Aorta (tissue), 5 donors: ENCODE measurements at regions not wholly inside any gene's neighbourhood (a gene's known extent, or its start where the extent isn't known, plus 50 kb on each side); places are given as distances from the start of the nearest gene placed in this dataset.

Experiments
- ATAC-seq: fragments of 200-7000 bp; cut with Tn5 transposase; one replicate; pipeline ENCODE4 v1.9.1; 2022; ENCODE audit warnings: moderate library complexity; ENCODE audit not compliant: low FRiP score
- DNase-seq, 2 donors: peaks; one replicate each; pipeline ENCODE4 v3.0.0-alpha.2; 2020
- H3K27ac ChIP-seq, 2 donors: one replicate each; pipeline ENCODE4 v1.5.1; 2013; ENCODE audit warnings: low read length in 2 of 2, mild to moderate bottlenecking in 2 of 2, moderate library complexity in 2 of 2, control low read depth in 1 of 2, inconsistent platforms in 1 of 2, low read depth in 1 of 2
- H3K27me3 ChIP-seq, 2 donors: one replicate each; pipeline ENCODE4 v1.6.1; 2013; ENCODE audit warnings: control low read depth in 1 of 2, low read length in 1 of 2, mild to moderate bottlenecking in 1 of 2, moderate library complexity in 1 of 2; ENCODE audit not compliant: insufficient read depth in 2 of 2, control insufficient read depth in 1 of 2
- H3K36me3 ChIP-seq, 2 donors: one replicate each; pipeline ENCODE4 v1.6.1; 2013; ENCODE audit warnings: control low read depth in 1 of 2, low read length in 1 of 2, mild to moderate bottlenecking in 1 of 2; ENCODE audit not compliant: insufficient read depth in 2 of 2, control insufficient read depth in 1 of 2
- H3K4me1 ChIP-seq, 2 donors: one replicate each; pipeline ENCODE4 v1.6.1; 2013; ENCODE audit warnings: low read length in 2 of 2, control low read depth in 1 of 2, mild to moderate bottlenecking in 1 of 2, moderate library complexity in 1 of 2; ENCODE audit not compliant: insufficient read depth in 2 of 2, control insufficient read depth in 1 of 2
- H3K4me3 ChIP-seq, 2 donors: one replicate each; pipeline ENCODE4 v1.5.1; 2013; ENCODE audit warnings: low read length in 2 of 2, control low read depth in 1 of 2, mild to moderate bottlenecking in 1 of 2
- H3K9me3 ChIP-seq: one replicate; pipeline ENCODE4 v1.6.1; 2013; ENCODE audit warnings: mild to moderate bottlenecking, low read length; ENCODE audit not compliant: control insufficient read depth
- WGBS, 2 donors: extraction: QIAGEN DNeasy Blood & Tissue Kit; methylation state at CpG; one replicate each; pipeline ENCODE4 v1.1.7; 2013; 5-methylcytosine and 5-hydroxymethylcytosine counted together
- intact Hi-C, 2 donors: fragments of 100-400 bp; cut with DNase I; formaldehyde crosslinking; loops; one replicate each; pipeline versions ENCODE4 v1.14.2 to v1.15.0; 2022
- donor health status: healthy with polysubstance abuse.
- donor health status: Bipolar disorder and iron deficiency.
- donor health status: DM: no; HTN: no; CAD: no.
- donor health status: DM: no; HTN: no; CAD: no.
- donor health status: DM: yes; HTN: yes; CAD: no.

DNA sequence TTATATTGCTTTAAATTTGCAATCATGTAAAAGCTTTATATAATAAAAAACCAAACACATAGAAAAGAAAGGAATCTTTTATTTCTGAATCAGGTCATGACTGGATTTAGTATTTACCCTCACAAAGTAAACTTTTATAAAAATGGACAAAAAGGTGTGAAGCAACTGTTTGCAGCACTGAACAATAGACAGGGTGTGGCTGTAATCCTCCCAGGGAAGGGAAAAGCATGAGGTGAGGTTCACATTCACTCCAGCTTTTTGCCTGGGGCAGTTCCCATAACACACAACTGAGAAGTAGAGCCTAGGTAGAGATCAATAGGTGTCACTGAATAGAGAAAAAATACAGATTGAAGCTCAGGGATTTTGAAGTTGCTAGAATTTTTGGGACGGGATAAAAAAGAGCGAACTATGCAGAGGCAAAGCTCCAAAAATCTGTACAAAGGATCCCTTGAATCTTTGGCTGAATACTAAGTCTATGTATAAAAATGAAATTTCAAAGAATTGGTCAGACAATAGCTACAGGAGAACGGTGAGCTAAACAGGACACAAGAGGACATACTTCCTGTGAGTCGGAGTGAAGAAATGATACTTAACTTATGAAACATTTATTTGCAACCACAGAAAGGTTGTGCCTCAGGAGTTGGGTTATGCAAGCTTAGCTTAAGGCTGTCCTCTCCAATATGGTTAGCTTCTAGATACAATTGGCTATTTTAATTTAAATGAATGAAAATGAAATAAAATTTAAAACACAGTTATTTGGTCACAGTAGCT is 162.0 kb upstream of the ZP4 start:
- intact Hi-C loops, result no loop called here
- no peaks in the 10 kb centered on the region for H3K36me3 ChIP-seq
- WGBS, 2 donors, result 80 to 84% methylated on average over 4 of the region's 4 CpGs
- ATAC-seq, result no peak
- H3K9me3 ChIP-seq, result no peaks in the 10 kb centered on the region
- no peak overlapping the region for H3K27ac ChIP-seq
- no peak overlapping the region for H3K4me3 ChIP-seq
- DNase-seq, result no peak
- H3K4me1 ChIP-seq, result no peaks in the 10 kb centered on the region
- no peaks in the 10 kb centered on the region for H3K27me3 ChIP-seq

DNA sequence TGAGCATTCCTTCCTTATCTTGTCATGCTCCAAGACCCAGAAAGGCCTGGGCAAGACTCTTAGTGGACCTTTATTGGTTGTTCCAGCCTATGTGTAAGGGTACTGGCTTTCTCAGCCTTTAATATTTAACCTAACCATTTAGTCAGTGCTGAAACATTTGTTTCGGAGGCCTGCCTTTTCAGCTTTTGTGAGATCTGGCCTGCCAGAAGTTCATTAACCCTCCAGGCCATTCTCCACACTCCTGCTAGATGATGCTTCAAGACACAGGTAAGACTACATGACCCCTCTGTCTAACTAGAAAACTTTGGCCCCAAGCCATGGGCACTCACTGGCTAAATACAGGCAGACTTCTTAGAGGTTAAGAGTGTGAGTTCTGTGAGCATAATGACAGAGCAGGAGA is 138.4 kb upstream of the ZP4 start:
- Histone ChIP-seq H3K27me3 (no peaks in the 10 kb centered on the region), H3K4me1 (no peaks in the 10 kb centered on the region), H3K9me3 (peaks cover 8% of the 10 kb centered on the region), H3K4me3 (no peak overlapping the region), H3K27ac (no peak overlapping the region), H3K36me3 (no peaks in the 10 kb centered on the region)
- intact Hi-C loops, result no loop called here
- WGBS, 2 donors, result 82 to 85% methylated on average over 1 of the region's 1 CpG
- DNase-seq, result no peak
- no peak for ATAC-seq

GRCh38 chr1:238027366-238027765 is 136.6 kb upstream of the ZP4 start:
- no peak for DNase-seq
- intact Hi-C loops, result no loop called here
- no peak for ATAC-seq
- Histone ChIP-seq H3K4me1 (no peaks in the 10 kb centered on the region), H3K9me3 (peaks cover 8% of the 10 kb centered on the region), H3K36me3 (no peaks in the 10 kb centered on the region), H3K4me3 (no peak overlapping the region), H3K27me3 (no peaks in the 10 kb centered on the region), H3K27ac (no peak overlapping the region)
- 34 to 40% methylated on average over 2 of the region's 2 CpGs for WGBS, 2 donors

- intact Hi-C loops, result no loop called here
- 93 to 100% methylated on average over 1 of the region's 1 CpG for WGBS, 2 donors
- no peak for DNase-seq
- H3K4me1 ChIP-seq, result no peaks in the 10 kb centered on the region
- peaks cover 2% of the 10 kb centered on the region for H3K9me3 ChIP-seq
- no peak overlapping the region for H3K4me3 ChIP-seq
- no peaks in the 10 kb centered on the region for H3K36me3 ChIP-seq
- H3K27ac ChIP-seq, result no peak overlapping the region
- ATAC-seq, result no peak
- no peaks in the 10 kb centered on the region for H3K27me3 ChIP-seq
Observed at GRCh38 chr1:238023137-238023536, 132.4 kb upstream of the ZP4 start.

DNA sequence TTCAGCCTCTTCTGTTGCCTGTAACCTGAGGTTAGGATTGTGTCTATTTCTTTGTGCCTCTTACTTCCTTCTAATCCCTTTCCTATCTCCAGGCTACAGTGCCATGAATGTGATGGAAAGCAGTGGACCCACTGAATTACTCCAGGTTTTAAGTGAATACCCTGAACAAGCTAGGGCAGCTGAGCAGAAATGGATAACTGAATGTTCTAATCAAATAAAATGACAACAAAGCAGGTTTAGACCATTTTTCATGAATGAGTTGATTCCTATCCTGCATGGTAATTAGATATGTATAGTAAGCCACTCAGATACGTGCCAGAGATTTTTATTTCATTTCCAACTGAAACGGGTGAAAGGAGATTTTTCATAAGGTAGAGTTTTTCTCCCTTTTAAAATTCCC is 127.5 kb upstream of the ZP4 start:
- Histone ChIP-seq H3K27ac (no peak overlapping the region), H3K36me3 (no peaks in the 10 kb centered on the region), H3K4me3 (no peak overlapping the region), H3K9me3 (no peaks in the 10 kb centered on the region), H3K4me1 (no peaks in the 10 kb centered on the region), H3K27me3 (no peaks in the 10 kb centered on the region)
- ATAC-seq, result no peak
- DNase-seq, result no peak
- 72 to 78% methylated on average over 2 of the region's 2 CpGs for WGBS, 2 donors
- intact Hi-C loops, result no loop called here

DNA sequence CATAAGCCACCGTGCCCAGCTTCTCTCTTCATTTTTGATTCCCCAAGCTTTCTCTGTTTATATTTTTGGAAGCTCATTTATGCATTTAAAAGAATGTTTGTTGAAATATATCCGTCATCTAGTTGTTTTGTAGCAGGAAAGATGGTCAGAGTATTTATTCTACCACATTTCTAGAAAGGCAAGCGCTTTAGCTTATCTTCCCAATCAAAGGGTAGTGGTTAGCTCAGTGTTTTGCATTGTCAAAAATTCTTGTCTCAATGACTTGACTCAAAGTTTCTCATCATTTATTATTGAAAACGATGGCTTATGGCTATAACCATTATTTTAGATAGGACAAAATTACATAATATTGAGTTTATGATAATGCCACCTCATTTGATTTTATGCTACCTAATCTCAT is 116.1 kb upstream of the ZP4 start:
- 47 to 58% methylated on average over 4 of the region's 4 CpGs for WGBS, 2 donors
- no peak for ATAC-seq

GRCh38 chr1:238005116-238005515 is 114.4 kb upstream of the ZP4 start:
- H3K9me3 ChIP-seq, result no peaks in the 10 kb centered on the region
- WGBS, 2 donors, result 80 to 88% methylated on average over 1 of the region's 1 CpG
- H3K27ac ChIP-seq, result no peak overlapping the region
- no peak for DNase-seq
- H3K4me3 ChIP-seq, result no peak overlapping the region
- no peaks in the 10 kb centered on the region for H3K27me3 ChIP-seq
- ATAC-seq, result no peak
- no peaks in the 10 kb centered on the region for H3K36me3 ChIP-seq
- H3K4me1 ChIP-seq, result no peaks in the 10 kb centered on the region
- intact Hi-C loops, result no loop called here

More for the DNA sequence above, 116.1 kb upstream of the ZP4 start:
- H3K27me3 ChIP-seq, result no peaks in the 10 kb centered on the region
- intact Hi-C loops, result no loop called here
- no peaks in the 10 kb centered on the region for H3K36me3 ChIP-seq
- no peak for DNase-seq
- no peak overlapping the region for H3K27ac ChIP-seq
- H3K4me3 ChIP-seq, result no peak overlapping the region
- no peaks in the 10 kb centered on the region for H3K9me3 ChIP-seq
- H3K4me1 ChIP-seq, result no peaks in the 10 kb centered on the region

- DNase-seq (no peak), ATAC-seq (no peak)
- Histone ChIP-seq H3K36me3 (no peaks in the 10 kb centered on the region), H3K9me3 (no peaks in the 10 kb centered on the region), H3K4me1 (no peaks in the 10 kb centered on the region), H3K27ac (no peak overlapping the region), H3K4me3 (no peak overlapping the region), H3K27me3 (no peaks in the 10 kb centered on the region)
- intact Hi-C loops, result no loop called here
- 69 to 82% methylated on average over 1 of the region's 1 CpG for WGBS, 2 donors
Observed at GRCh38 chr1:238001818-238002217, 111.1 kb upstream of the ZP4 start.

GRCh38 chr1:237999426-238000052 is 108.8 kb upstream of the ZP4 start:
- H3K4me1 ChIP-seq, result no peaks in the 10 kb centered on the region
- ATAC-seq, result no peak
- 37 to 51% methylated on average over 4 of the region's 4 CpGs for WGBS, 2 donors
- H3K36me3 ChIP-seq, result no peaks in the 10 kb centered on the region
- H3K27ac ChIP-seq, result no peak overlapping the region
- no peak overlapping the region for H3K4me3 ChIP-seq
- intact Hi-C loops, result no loop called here
- H3K9me3 ChIP-seq, result no peaks in the 10 kb centered on the region
- H3K27me3 ChIP-seq, result no peaks in the 10 kb centered on the region
- DNase-seq, result no peak
